Mucosa of descending colon (tissue), 3 donors: ENCODE measurements at regions not wholly inside any gene's neighbourhood (a gene's known extent, or its start where the extent isn't known, plus 50 kb on each side); places are given as distances from the start of the nearest gene placed in this dataset.

Experiments used
- ATAC-seq: fragments of 200-7000 bp; cut with Tn5 transposase; one replicate; pipeline ENCODE4 v1.9.1; 2020; ENCODE audit warnings: mild to moderate bottlenecking, moderate library complexity
- DNase-seq, 3 donors: peaks; one replicate each; pipeline ENCODE4 v3.0.0-alpha.2; 2020
- H3K36me3 ChIP-seq: fragments of 200-600 bp; one replicate; pipeline ENCODE4 v1.8.0; 2021; ENCODE audit warnings: low read depth, mild to moderate bottlenecking
- H3K4me1 ChIP-seq: fragments of 200-600 bp; one replicate; pipeline ENCODE4 v1.8.0; 2021; ENCODE audit warnings: low read depth, mild to moderate bottlenecking
- H3K4me3 ChIP-seq: fragments of 200-600 bp; one replicate; pipeline ENCODE4 v1.8.0; 2021; ENCODE audit warnings: mild to moderate bottlenecking
- H3K9me3 ChIP-seq: fragments of 200-600 bp; one replicate; pipeline ENCODE4 v1.8.0; 2021; ENCODE audit warnings: mild to moderate bottlenecking
- intact Hi-C, 2 donors: fragments of 100-400 bp; cut with DNase I in 1 of 2; cut with micrococcal nuclease in 1 of 2; formaldehyde crosslinking; loops; one replicate each; pipeline versions ENCODE4 v1.11.0 to v1.11.1; 2022; cut with DNase I, micrococcal nuclease
- TF ChIP-seq, protein P1 (sequence below): fragments of 200-600 bp; IDR thresholded peaks from one replicate; pipeline ENCODE4 v1.8.0; 2022; ENCODE audit warnings: antibody characterized with exemption, mild to moderate bottlenecking
- donor health status: DM: no; HTN: no; CAD: no; lungs with moderate emphysema.
- donor health status: DM: no; HTN: no; CAD: no.
- donor health status: DM: no; HTN: yes; CAD: no.

DNA sequence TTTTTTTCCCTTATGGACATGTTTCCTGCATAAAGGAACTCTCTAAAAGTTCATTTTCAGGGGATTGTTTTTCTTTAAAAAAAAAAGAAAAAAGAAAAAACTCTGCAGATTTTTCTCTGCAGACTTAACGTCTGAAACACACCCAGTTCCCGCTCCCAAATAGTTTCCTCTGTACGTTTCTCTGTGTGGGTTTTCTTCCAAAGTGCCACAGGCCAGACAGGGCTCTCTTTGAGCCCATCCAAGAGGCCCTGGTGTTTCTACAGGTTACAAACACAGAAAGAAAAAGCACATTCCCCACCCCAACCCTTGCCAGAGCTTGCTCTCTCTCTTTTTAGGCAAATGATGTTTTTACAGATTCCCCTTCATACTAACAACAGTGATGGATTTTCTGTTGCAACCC, 258.6 kb downstream of the FNDC1 start:
- intact Hi-C loops: no loop called here
- Histone ChIP-seq H3K36me3 (no peaks in the 10 kb centered on the region), H3K4me1 (no peaks in the 10 kb centered on the region), H3K4me3 (no peak overlapping the region), H3K9me3 (peaks cover under 1% of the 10 kb centered on the region)
- TF ChIP-seq, protein P1, sequence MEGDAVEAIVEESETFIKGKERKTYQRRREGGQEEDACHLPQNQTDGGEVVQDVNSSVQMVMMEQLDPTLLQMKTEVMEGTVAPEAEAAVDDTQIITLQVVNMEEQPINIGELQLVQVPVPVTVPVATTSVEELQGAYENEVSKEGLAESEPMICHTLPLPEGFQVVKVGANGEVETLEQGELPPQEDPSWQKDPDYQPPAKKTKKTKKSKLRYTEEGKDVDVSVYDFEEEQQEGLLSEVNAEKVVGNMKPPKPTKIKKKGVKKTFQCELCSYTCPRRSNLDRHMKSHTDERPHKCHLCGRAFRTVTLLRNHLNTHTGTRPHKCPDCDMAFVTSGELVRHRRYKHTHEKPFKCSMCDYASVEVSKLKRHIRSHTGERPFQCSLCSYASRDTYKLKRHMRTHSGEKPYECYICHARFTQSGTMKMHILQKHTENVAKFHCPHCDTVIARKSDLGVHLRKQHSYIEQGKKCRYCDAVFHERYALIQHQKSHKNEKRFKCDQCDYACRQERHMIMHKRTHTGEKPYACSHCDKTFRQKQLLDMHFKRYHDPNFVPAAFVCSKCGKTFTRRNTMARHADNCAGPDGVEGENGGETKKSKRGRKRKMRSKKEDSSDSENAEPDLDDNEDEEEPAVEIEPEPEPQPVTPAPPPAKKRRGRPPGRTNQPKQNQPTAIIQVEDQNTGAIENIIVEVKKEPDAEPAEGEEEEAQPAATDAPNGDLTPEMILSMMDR: no peak
- no peak for ATAC-seq
- DNase-seq: no peak

DNA sequence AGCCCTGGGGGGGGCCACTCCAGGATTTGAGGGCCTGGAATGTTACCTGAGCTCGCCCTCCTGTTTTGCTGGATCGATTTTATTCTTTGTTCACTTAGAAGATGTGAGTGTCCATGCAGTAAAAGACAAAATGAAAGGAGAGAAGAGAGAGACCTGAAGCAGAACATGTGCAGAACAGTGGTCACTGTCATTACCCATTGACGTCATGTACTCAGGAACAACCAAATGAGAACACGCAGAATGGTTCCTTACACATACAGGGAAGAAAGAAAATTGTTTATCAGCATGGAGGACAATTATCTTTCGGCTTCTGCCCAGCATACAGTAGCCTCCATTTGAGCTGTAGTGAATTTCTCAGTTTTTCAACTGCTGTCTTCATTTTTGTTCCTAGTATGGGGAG, 258.1 kb downstream of the FNDC1 start:
- H3K36me3 ChIP-seq: no peaks in the 10 kb centered on the region
- intact Hi-C loops: no loop called here
- H3K4me3 ChIP-seq: no peak overlapping the region
- TF ChIP-seq, protein P1: no peak
- no peaks in the 10 kb centered on the region for H3K4me1 ChIP-seq
- H3K9me3 ChIP-seq: no peaks in the 10 kb centered on the region
- DNase-seq (no peak), ATAC-seq (no peak)

DNA sequence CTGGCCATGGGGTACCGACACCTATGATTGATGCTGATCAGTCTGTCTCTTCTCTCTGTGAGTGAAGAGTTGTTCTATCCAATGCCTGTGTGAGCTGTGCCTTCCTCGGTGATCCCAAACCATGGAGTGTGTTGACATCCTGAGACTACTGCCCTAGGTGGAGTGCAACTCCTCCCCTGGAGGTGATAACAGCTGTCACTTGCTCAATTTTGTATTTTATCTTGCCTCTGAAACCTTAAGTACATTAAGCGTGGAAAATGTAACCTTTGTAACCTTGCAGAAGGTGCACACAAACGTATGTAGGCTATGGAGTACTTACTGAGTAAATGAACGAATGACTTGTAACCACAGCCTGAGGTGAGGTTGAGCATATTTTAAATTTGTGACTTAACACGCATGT, 256.2 kb downstream of the FNDC1 start:
- Histone ChIP-seq H3K4me3 (no peak overlapping the region), H3K36me3 (no peaks in the 10 kb centered on the region), H3K4me1 (no peaks in the 10 kb centered on the region), H3K9me3 (no peaks in the 10 kb centered on the region)
- ATAC-seq: no peak
- TF ChIP-seq, protein P1: no peak
- DNase-seq: no peak
- intact Hi-C loops: no loop called here

DNA sequence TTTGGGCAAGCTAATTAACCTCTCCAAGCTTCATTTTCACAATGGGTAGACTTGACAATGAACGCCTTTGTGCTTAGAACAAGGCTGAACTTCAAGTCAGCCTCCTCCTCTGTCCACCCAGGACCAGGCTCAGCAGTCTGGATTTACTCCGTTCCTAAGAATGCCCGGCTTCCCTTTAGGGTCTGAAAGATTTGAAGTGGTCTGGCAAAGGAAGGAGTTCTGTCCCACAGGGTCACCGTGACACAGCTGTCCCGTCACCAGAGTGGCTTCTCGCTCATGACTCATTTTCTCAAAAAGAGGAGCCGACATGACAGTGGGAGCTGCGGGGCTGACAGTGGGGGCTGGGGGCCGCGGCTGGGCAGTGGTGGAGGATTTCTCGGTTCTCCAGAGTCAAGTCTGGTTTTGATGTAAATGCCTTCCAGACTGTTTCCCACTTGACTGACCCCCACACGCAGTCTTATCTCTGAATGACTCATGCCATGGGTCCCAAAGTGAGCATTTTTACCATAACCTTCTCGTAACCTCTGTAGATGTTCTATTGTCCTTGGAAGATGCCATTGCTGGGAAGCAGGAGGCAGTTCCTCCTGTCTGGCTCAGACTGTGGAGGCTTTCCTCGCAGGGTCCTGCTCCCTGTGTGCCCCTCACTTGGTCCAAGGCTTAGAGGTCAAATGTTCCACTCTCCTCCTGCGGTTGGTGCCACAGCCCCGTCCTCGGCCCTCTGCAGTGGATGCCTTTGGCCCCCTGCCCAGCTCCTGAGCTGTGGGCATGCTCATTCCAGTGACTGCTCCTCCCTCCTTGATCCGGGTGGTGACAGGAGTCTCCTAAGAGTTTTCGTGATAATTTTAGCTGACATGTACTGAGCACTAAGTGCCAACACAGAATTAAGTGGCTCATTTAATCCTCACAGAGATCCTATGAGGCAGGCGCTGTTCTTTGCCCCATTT, 253.1 kb downstream of the FNDC1 start:
- intact Hi-C loops: no loop called here
- no peak for ATAC-seq

DNA sequence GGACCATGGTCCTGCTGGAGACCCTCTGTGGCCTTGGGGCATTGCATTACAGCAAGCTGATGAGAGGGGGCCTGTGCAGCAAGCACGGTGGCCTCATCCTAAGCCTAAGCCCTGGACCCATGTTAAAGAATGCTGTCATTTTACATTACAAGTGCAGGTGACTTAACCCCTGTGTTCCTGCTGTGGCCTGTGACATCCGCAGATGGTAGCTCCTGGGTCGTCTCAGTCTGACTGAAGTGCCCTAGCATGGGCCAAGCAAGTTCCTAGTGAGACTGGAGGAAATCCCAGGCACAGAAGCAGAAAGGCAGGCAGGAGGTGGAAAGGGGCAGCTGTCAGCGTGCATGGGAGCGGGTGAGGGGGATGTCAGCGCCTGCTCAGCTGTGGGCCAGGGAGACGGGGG, 252.4 kb downstream of the FNDC1 start:
- intact Hi-C loops: no loop called here
- TF ChIP-seq, protein P1: no peak
- H3K9me3 ChIP-seq: no peaks in the 10 kb centered on the region
- no peak for DNase-seq
- ATAC-seq: no peak
- no peaks in the 10 kb centered on the region for H3K36me3 ChIP-seq
- H3K4me3 ChIP-seq: no peak overlapping the region
- H3K4me1 ChIP-seq: no peaks in the 10 kb centered on the region

More for the DNA sequence above, 253.1 kb downstream of the FNDC1 start:
- H3K4me1 ChIP-seq: no peaks in the 10 kb centered on the region
- no peak for DNase-seq
- TF ChIP-seq, protein P1: no peak
- no peak overlapping the region for H3K4me3 ChIP-seq
- H3K36me3 ChIP-seq: no peaks in the 10 kb centered on the region
- no peaks in the 10 kb centered on the region for H3K9me3 ChIP-seq
